NCI-H1105 treated with DMSO at 0.1 percent for 48 hours (cell line): ENCODE measurements at regions not wholly inside any gene's neighbourhood (a gene's known extent, or its start where the extent isn't known, plus 50 kb on each side); places are given as distances from the start of the nearest gene placed in this dataset.

Source experiments
- DNase-seq: peaks from one replicate; lab custom pipeline; 2025; lab: John Stamatoyannopoulos, UW

- no peak for DNase-seq
These were observed 55.1 kb upstream of the SLC25A26 start for GRCh38 chr3:66165660-66166059.

GRCh38 chr3:66164155-66164554 lies 56.6 kb upstream of the SLC25A26 start:
- DNase-seq: no peak

GRCh38 chr3:66163222-66163621 lies 57.6 kb upstream of the SLC25A26 start:
- no peak for DNase-seq

- DNase-seq: no peak
These were observed 58.0 kb upstream of the SLC25A26 start for GRCh38 chr3:66162766-66163165.

- DNase-seq: no peak
These were observed 61.7 kb upstream of the SLC25A26 start for GRCh38 chr3:66158933-66159683.

GRCh38 chr3:66154444-66154861 lies 66.3 kb upstream of the SLC25A26 start:
- DNase-seq: no peak

- DNase-seq: no peak
These were observed 67.0 kb upstream of the SLC25A26 start for GRCh38 chr3:66153481-66154443.

GRCh38 chr3:66152336-66152735 lies 68.5 kb upstream of the SLC25A26 start:
- DNase-seq: no peak

GRCh38 chr3:66150977-66151376 lies 69.8 kb upstream of the SLC25A26 start:
- DNase-seq: no peak

GRCh38 chr3:66149269-66149668 lies 71.5 kb upstream of the SLC25A26 start:
- no peak for DNase-seq

GRCh38 chr3:66145408-66145733 lies 75.4 kb upstream of the SLC25A26 start:
- DNase-seq: no peak

- DNase-seq: no peak
These were observed 76.0 kb upstream of the SLC25A26 start for GRCh38 chr3:66144568-66145407.

- DNase-seq: no peak
These were observed 78.7 kb upstream of the SLC25A26 start for GRCh38 chr3:66142079-66142478.

- no peak for DNase-seq
These were observed 79.9 kb upstream of the SLC25A26 start for GRCh38 chr3:66140743-66141372.

GRCh38 chr3:66140106-66140505 lies 80.7 kb upstream of the SLC25A26 start:
- DNase-seq: no peak

GRCh38 chr3:66139415-66139814 lies 81.4 kb upstream of the SLC25A26 start:
- DNase-seq: no peak

GRCh38 chr3:66138336-66139313 lies 82.2 kb upstream of the SLC25A26 start:
- DNase-seq: peak; percentile 42

- DNase-seq: no peak
These were observed 84.2 kb upstream of the SLC25A26 start for GRCh38 chr3:66136597-66136996.

GRCh38 chr3:66133853-66134445 lies 86.9 kb upstream of the SLC25A26 start:
- no peak for DNase-seq
